GM23338 (cell line): ENCODE measurements at regions not wholly inside any gene's neighbourhood (a gene's known extent, or its start where the extent isn't known, plus 50 kb on each side); places are given as distances from the start of the nearest gene placed in this dataset.

Source experiments
- CREB1 ChIP-seq: fragments of 250-450 bp; sonication (Bioruptor Pico); IDR thresholded peaks from 2 replicates; pipeline ENCODE4 v1.5.0; 2020; ENCODE audit warnings: low read depth, mild to moderate bottlenecking, moderate library complexity
- EZH2 ChIP-seq: fragments of 200-600 bp; sonication (generic); IDR thresholded peaks from one replicate; pipeline ENCODE4 v1.8.0; 2017; ENCODE audit warnings: antibody characterized with exemption, mild to moderate bottlenecking, low read depth; ENCODE audit not compliant: unreplicated experiment
- EZH2phosphoT487 ChIP-seq: fragments of 200-600 bp; sonication (generic); IDR thresholded peaks from one replicate; pipeline ENCODE4 v1.8.1; 2018; ENCODE audit warnings: antibody characterized with exemption; ENCODE audit not compliant: unreplicated experiment
- JUNB ChIP-seq: IDR thresholded peaks from one replicate; pipeline ENCODE4 v1.6.1; 2016; ENCODE audit warnings: antibody characterized with exemption; ENCODE audit not compliant: unreplicated experiment
- NANOG ChIP-seq: IDR thresholded peaks from 2 replicates; pipeline ENCODE4 v1.6.1; 2016; ENCODE audit warnings: antibody characterized with exemption, borderline replicate concordance
- POLR2AphosphoS5 ChIP-seq: IDR thresholded peaks from 2 replicates; pipeline ENCODE4 v1.6.1; 2016; ENCODE audit warnings: antibody characterized with exemption, low read depth
- REST ChIP-seq: IDR thresholded peaks from one replicate; pipeline ENCODE4 v1.6.1; 2018; ENCODE audit warnings: antibody characterized with exemption; ENCODE audit not compliant: unreplicated experiment
- STAT1 ChIP-seq: IDR thresholded peaks from one replicate; pipeline ENCODE4 v1.6.1; 2016; ENCODE audit warnings: antibody characterized with exemption; ENCODE audit not compliant: unreplicated experiment
- ZNF114 ChIP-seq: fragments of 250-450 bp; sonication (Bioruptor Pico); IDR thresholded peaks from 2 replicates; pipeline ENCODE4 v1.5.0; 2020; ENCODE audit warnings: mild to moderate bottlenecking, moderate library complexity
- ZNF331 ChIP-seq: fragments of 250-450 bp; sonication (Bioruptor Pico); IDR thresholded peaks from 2 replicates; pipeline ENCODE4 v1.5.0; 2020; ENCODE audit warnings: low read depth, mild to moderate bottlenecking, moderate library complexity
- ZNF462 ChIP-seq: fragments of 250-450 bp; sonication (Bioruptor Pico); IDR thresholded peaks from 2 replicates; pipeline ENCODE4 v1.5.0; 2020; ENCODE audit warnings: mild to moderate bottlenecking, moderate library complexity
- TF ChIP-seq, protein P1 (sequence below), 2 experiments: fragments of 200-600 bp in 1 of 2; sonication (generic) in 1 of 2; conservative IDR thresholded peaks; 2 replicates each; pipeline versions ENCODE4 v1.5.1 to v1.6.1; 2016 to 2017; ENCODE audit warnings: antibody characterized with exemption in 2 of 2, low read depth in 2 of 2, mild to moderate bottlenecking in 2 of 2, moderate library complexity in 1 of 2
- TF ChIP-seq, protein P2 (sequence below): IDR thresholded peaks from 2 replicates; pipeline ENCODE4 v1.6.1; 2016; ENCODE audit warnings: antibody characterized with exemption

DNA sequence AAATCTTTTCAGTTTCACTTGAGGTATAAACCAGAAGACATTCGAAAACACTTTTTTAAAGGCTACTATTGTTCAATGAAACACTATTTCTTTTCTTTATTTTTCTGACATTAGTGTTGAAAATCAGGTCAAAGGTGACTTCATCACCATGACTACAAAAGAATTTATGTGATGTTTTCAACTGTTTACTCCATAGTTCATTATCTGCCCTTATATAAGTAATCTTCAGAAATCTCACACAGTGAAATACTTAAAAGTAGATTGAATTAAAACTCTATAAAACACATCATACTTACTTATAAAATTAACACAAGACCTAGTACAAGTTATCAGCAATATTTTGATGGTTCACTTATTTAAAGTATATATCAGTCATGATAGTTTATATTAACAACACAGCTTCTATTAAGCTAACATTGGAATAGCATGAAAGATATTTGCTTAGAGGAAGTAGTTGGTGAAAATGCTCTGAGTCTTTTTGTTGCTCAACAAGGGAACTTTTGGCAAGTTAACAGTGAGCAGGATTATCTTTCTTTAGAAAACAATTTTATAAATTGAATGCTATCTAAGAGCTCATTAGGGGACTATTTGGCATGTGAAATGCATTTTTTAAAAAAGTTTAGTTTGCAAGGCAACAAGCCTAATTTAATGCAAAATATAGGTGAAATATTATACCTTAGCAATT, 60.8 kb downstream of the MC4R start:
- TF ChIP-seq, protein P1, sequence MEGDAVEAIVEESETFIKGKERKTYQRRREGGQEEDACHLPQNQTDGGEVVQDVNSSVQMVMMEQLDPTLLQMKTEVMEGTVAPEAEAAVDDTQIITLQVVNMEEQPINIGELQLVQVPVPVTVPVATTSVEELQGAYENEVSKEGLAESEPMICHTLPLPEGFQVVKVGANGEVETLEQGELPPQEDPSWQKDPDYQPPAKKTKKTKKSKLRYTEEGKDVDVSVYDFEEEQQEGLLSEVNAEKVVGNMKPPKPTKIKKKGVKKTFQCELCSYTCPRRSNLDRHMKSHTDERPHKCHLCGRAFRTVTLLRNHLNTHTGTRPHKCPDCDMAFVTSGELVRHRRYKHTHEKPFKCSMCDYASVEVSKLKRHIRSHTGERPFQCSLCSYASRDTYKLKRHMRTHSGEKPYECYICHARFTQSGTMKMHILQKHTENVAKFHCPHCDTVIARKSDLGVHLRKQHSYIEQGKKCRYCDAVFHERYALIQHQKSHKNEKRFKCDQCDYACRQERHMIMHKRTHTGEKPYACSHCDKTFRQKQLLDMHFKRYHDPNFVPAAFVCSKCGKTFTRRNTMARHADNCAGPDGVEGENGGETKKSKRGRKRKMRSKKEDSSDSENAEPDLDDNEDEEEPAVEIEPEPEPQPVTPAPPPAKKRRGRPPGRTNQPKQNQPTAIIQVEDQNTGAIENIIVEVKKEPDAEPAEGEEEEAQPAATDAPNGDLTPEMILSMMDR (conservative IDR thresholded peaks at IDR 0.05; ENCODE audit: low read depth in 2 of 2): no peak
- TF ChIP-seq EZH2 (no peak), REST (no peak), POLR2AphosphoS5 (no peak), EZH2phosphoT487 (no peak), JUNB (no peak), CREB1 (CRISPR knock-in tag) (no peak), ZNF114 (CRISPR knock-in tag) (no peak), ZNF462 (CRISPR knock-in tag) (no peak), STAT1 (no peak), NANOG (no peak), ZNF331 (no peak)
- TF ChIP-seq, protein P2, sequence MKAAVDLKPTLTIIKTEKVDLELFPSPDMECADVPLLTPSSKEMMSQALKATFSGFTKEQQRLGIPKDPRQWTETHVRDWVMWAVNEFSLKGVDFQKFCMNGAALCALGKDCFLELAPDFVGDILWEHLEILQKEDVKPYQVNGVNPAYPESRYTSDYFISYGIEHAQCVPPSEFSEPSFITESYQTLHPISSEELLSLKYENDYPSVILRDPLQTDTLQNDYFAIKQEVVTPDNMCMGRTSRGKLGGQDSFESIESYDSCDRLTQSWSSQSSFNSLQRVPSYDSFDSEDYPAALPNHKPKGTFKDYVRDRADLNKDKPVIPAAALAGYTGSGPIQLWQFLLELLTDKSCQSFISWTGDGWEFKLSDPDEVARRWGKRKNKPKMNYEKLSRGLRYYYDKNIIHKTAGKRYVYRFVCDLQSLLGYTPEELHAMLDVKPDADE: no peak
